ENCODE measurements at regions not wholly inside any gene's neighbourhood (a gene's known extent, or its start where the extent isn't known, plus 50 kb on each side); places are given as distances from the start of the nearest gene placed in this dataset.

DNA sequence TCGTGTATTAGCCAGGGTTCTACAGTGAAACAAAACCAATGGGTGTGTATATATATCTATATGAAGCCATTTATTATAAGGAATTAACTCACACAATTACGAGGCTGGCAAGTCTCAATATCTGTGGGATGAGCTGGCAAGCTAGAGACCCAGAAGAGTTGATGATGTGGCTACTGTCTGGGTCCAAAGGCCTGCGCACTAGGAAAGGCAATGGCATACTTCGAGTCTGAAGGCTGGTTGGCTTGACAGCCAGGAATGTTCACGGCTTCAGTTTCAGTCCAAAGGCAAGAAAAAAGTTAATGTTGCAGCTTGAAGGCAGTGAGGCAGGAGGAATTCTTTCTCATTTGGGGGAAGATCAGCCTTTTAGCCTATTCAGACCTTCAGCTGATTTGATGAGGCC is 893.3 kb upstream of the LRFN5 start:
- Histone ChIP-seq H3K27ac (ENCODE audit: low read length) (no peak overlapping the region), H2AFZ (ENCODE audit: low read depth, low read length) (no peak overlapping the region), H3K27me3 (ENCODE audit: insufficient read depth, low read depth, low read length) (no peaks in the 10 kb centered on the region), H3K9me2 (ENCODE audit: insufficient read depth, low read length) (no peaks in the 10 kb centered on the region), H3K4me2 (ENCODE audit: low read length) (no peak overlapping the region), H3K9ac (ENCODE audit: low read length) (no peak overlapping the region), H3K4me3 (ENCODE audit: low read length) (no peak overlapping the region), H4K20me1 (ENCODE audit: insufficient read depth) (no peaks in the 10 kb centered on the region), H3K9me3 (ENCODE audit: low read length) (peaks cover 7% of the 10 kb centered on the region), H3K79me2 (replicated peaks; ENCODE audit: insufficient read depth, low read length) (no peaks in the 10 kb centered on the region), H3F3A (ENCODE audit: insufficient read depth, low read length, poor library complexity, severe bottlenecking) (no peaks in the 10 kb centered on the region), H3K36me3 (ENCODE audit: insufficient read depth, low read length) (no peaks in the 10 kb centered on the region)
- TF ChIP-seq TAF1 (IDR thresholded peaks at IDR 0.05; ENCODE audit: low read depth) (no peak), RAD21 (conservative IDR thresholded peaks at IDR 0.05) (no peak), SMC3 (conservative IDR thresholded peaks at IDR 0.05; ENCODE audit: poor library complexity) (no peak), POLR2AphosphoS5 (IDR thresholded peaks at IDR 0.05) (no peak), EP300 (conservative IDR thresholded peaks at IDR 0.05; ENCODE audit: poor library complexity, severe bottlenecking) (no peak), EZH2 (IDR thresholded peaks at IDR 0.05; ENCODE audit: borderline replicate concordance, insufficient read depth, low read length, poor library complexity, severe bottlenecking) (no peak), MXI1 (conservative IDR thresholded peaks at IDR 0.05; ENCODE audit: poor library complexity, severe bottlenecking) (no peak)
- TF ChIP-seq, protein P1, sequence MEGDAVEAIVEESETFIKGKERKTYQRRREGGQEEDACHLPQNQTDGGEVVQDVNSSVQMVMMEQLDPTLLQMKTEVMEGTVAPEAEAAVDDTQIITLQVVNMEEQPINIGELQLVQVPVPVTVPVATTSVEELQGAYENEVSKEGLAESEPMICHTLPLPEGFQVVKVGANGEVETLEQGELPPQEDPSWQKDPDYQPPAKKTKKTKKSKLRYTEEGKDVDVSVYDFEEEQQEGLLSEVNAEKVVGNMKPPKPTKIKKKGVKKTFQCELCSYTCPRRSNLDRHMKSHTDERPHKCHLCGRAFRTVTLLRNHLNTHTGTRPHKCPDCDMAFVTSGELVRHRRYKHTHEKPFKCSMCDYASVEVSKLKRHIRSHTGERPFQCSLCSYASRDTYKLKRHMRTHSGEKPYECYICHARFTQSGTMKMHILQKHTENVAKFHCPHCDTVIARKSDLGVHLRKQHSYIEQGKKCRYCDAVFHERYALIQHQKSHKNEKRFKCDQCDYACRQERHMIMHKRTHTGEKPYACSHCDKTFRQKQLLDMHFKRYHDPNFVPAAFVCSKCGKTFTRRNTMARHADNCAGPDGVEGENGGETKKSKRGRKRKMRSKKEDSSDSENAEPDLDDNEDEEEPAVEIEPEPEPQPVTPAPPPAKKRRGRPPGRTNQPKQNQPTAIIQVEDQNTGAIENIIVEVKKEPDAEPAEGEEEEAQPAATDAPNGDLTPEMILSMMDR (IDR thresholded peaks at IDR 0.05; ENCODE audit: poor library complexity, severe bottlenecking): no peak
- TF ChIP-seq, protein P2, sequence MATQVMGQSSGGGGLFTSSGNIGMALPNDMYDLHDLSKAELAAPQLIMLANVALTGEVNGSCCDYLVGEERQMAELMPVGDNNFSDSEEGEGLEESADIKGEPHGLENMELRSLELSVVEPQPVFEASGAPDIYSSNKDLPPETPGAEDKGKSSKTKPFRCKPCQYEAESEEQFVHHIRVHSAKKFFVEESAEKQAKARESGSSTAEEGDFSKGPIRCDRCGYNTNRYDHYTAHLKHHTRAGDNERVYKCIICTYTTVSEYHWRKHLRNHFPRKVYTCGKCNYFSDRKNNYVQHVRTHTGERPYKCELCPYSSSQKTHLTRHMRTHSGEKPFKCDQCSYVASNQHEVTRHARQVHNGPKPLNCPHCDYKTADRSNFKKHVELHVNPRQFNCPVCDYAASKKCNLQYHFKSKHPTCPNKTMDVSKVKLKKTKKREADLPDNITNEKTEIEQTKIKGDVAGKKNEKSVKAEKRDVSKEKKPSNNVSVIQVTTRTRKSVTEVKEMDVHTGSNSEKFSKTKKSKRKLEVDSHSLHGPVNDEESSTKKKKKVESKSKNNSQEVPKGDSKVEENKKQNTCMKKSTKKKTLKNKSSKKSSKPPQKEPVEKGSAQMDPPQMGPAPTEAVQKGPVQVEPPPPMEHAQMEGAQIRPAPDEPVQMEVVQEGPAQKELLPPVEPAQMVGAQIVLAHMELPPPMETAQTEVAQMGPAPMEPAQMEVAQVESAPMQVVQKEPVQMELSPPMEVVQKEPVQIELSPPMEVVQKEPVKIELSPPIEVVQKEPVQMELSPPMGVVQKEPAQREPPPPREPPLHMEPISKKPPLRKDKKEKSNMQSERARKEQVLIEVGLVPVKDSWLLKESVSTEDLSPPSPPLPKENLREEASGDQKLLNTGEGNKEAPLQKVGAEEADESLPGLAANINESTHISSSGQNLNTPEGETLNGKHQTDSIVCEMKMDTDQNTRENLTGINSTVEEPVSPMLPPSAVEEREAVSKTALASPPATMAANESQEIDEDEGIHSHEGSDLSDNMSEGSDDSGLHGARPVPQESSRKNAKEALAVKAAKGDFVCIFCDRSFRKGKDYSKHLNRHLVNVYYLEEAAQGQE (IDR thresholded peaks at IDR 0.05; ENCODE audit: borderline replicate concordance): no peak

DNA sequence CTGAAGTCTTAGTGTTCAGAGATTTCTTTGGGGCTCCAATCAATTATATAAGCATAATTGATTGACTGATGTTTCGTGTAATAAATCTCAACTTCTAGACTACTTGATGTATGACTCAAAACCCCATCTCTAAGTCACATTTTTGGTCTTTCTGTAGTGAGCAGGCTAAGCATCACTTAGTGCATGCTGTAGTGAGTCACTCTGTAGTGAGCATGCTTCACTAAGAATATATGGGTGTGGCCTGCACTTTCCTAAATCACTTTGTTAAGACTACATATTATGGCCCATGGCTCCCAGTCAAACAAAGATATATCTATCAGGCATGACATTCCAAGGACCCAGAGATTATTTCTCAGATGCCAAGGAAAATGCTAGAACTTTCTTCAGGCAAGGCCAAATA is 909.4 kb upstream of the LRFN5 start:
- Histone ChIP-seq H3K4me2 (ENCODE audit: low read length) (no peak overlapping the region), H3K27ac (ENCODE audit: low read length) (no peak overlapping the region), H3K9ac (ENCODE audit: low read length) (no peak overlapping the region), H3K79me2 (replicated peaks; ENCODE audit: insufficient read depth, low read length) (no peaks in the 10 kb centered on the region), H3K27me3 (ENCODE audit: insufficient read depth, low read depth, low read length) (no peaks in the 10 kb centered on the region), H3K4me3 (ENCODE audit: low read length) (no peak overlapping the region), H3K9me2 (ENCODE audit: insufficient read depth, low read length) (no peaks in the 10 kb centered on the region), H3F3A (ENCODE audit: insufficient read depth, low read length, poor library complexity, severe bottlenecking) (no peaks in the 10 kb centered on the region), H3K36me3 (ENCODE audit: insufficient read depth, low read length) (no peaks in the 10 kb centered on the region), H3K9me3 (ENCODE audit: low read length) (no peaks in the 10 kb centered on the region), H2AFZ (ENCODE audit: low read depth, low read length) (no peak overlapping the region), H4K20me1 (ENCODE audit: insufficient read depth) (no peaks in the 10 kb centered on the region)
- TF ChIP-seq POLR2AphosphoS5 (IDR thresholded peaks at IDR 0.05): no peak
- TF ChIP-seq SMC3 (conservative IDR thresholded peaks at IDR 0.05; ENCODE audit: poor library complexity): no peak
- TF ChIP-seq, protein P2 (IDR thresholded peaks at IDR 0.05; ENCODE audit: borderline replicate concordance): no peak
- TF ChIP-seq MXI1 (conservative IDR thresholded peaks at IDR 0.05; ENCODE audit: poor library complexity, severe bottlenecking): no peak
- TF ChIP-seq EP300 (conservative IDR thresholded peaks at IDR 0.05; ENCODE audit: poor library complexity, severe bottlenecking): no peak
- TF ChIP-seq TAF1 (IDR thresholded peaks at IDR 0.05; ENCODE audit: low read depth): no peak
- no peak for TF ChIP-seq RAD21 (conservative IDR thresholded peaks at IDR 0.05)
- TF ChIP-seq EZH2 (IDR thresholded peaks at IDR 0.05; ENCODE audit: borderline replicate concordance, insufficient read depth, low read length, poor library complexity, severe bottlenecking): no peak
- TF ChIP-seq, protein P1 (IDR thresholded peaks at IDR 0.05; ENCODE audit: poor library complexity, severe bottlenecking): no peak

Measured in neural cell (in vitro differentiated cells).